ENCODE measurements at regions not wholly inside any gene's neighbourhood (a gene's known extent, or its start where the extent isn't known, plus 50 kb on each side); places are given as distances from the start of the nearest gene placed in this dataset.

DNA sequence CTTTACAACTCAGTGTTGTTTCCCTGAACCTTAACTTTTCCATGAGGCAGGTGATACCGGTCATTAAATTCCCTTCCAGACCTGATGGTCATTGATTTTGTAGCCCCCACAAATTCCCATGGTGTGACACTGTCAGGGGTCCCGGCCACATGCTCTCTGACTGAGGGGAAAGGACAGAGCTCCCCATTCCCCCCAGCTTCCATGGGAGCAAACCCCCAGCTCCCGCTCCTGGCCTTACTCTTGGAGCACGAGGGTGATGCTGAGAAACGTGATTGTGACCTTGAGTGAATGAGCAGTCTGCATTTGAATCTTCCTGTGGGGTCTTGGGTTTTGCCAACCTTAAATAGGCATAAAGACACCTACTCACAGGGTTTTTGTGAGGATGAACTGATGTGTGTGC is 366.8 kb downstream of the RPS6KC1 start:
- no peak for TF ChIP-seq TEAD4 (IDR thresholded peaks at IDR 0.05)
- TF ChIP-seq NFIC (IDR thresholded peaks at IDR 0.05) = no peak
- no peak for TF ChIP-seq EP300 (IDR thresholded peaks at IDR 0.05; ENCODE audit: borderline replicate concordance)
- TF ChIP-seq TAF1 (IDR thresholded peaks at IDR 0.05; ENCODE audit: low read depth) = no peak
- no peak for TF ChIP-seq FOXM1 (IDR thresholded peaks at IDR 0.05; ENCODE audit: borderline replicate concordance, low read depth)
- TF ChIP-seq YY1 (IDR thresholded peaks at IDR 0.05; ENCODE audit: low read depth) = no peak
- TF ChIP-seq EGR1 (IDR thresholded peaks at IDR 0.05) = no peak
- no peak for TF ChIP-seq RAD21 (IDR thresholded peaks at IDR 0.05; ENCODE audit: low read depth)
- TF ChIP-seq TCF12 (IDR thresholded peaks at IDR 0.05; ENCODE audit: low read depth) = no peak
- TF ChIP-seq CEBPB (IDR thresholded peaks at IDR 0.05) = no peak
- no peak for TF ChIP-seq CREB1 (IDR thresholded peaks at IDR 0.05; ENCODE audit: low read depth)
- TF ChIP-seq, protein P1, sequence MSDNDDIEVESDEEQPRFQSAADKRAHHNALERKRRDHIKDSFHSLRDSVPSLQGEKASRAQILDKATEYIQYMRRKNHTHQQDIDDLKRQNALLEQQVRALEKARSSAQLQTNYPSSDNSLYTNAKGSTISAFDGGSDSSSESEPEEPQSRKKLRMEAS (IDR thresholded peaks at IDR 0.05) = no peak
- TF ChIP-seq, protein P2, sequence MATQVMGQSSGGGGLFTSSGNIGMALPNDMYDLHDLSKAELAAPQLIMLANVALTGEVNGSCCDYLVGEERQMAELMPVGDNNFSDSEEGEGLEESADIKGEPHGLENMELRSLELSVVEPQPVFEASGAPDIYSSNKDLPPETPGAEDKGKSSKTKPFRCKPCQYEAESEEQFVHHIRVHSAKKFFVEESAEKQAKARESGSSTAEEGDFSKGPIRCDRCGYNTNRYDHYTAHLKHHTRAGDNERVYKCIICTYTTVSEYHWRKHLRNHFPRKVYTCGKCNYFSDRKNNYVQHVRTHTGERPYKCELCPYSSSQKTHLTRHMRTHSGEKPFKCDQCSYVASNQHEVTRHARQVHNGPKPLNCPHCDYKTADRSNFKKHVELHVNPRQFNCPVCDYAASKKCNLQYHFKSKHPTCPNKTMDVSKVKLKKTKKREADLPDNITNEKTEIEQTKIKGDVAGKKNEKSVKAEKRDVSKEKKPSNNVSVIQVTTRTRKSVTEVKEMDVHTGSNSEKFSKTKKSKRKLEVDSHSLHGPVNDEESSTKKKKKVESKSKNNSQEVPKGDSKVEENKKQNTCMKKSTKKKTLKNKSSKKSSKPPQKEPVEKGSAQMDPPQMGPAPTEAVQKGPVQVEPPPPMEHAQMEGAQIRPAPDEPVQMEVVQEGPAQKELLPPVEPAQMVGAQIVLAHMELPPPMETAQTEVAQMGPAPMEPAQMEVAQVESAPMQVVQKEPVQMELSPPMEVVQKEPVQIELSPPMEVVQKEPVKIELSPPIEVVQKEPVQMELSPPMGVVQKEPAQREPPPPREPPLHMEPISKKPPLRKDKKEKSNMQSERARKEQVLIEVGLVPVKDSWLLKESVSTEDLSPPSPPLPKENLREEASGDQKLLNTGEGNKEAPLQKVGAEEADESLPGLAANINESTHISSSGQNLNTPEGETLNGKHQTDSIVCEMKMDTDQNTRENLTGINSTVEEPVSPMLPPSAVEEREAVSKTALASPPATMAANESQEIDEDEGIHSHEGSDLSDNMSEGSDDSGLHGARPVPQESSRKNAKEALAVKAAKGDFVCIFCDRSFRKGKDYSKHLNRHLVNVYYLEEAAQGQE (IDR thresholded peaks at IDR 0.05; ENCODE audit: low read depth) = no peak
- TF ChIP-seq, protein P3, sequence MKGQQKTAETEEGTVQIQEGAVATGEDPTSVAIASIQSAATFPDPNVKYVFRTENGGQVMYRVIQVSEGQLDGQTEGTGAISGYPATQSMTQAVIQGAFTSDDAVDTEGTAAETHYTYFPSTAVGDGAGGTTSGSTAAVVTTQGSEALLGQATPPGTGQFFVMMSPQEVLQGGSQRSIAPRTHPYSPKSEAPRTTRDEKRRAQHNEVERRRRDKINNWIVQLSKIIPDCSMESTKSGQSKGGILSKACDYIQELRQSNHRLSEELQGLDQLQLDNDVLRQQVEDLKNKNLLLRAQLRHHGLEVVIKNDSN (IDR thresholded peaks at IDR 0.05) = no peak
- TF ChIP-seq ZBTB7A (IDR thresholded peaks at IDR 0.05; ENCODE audit: low read depth) = no peak

DNA sequence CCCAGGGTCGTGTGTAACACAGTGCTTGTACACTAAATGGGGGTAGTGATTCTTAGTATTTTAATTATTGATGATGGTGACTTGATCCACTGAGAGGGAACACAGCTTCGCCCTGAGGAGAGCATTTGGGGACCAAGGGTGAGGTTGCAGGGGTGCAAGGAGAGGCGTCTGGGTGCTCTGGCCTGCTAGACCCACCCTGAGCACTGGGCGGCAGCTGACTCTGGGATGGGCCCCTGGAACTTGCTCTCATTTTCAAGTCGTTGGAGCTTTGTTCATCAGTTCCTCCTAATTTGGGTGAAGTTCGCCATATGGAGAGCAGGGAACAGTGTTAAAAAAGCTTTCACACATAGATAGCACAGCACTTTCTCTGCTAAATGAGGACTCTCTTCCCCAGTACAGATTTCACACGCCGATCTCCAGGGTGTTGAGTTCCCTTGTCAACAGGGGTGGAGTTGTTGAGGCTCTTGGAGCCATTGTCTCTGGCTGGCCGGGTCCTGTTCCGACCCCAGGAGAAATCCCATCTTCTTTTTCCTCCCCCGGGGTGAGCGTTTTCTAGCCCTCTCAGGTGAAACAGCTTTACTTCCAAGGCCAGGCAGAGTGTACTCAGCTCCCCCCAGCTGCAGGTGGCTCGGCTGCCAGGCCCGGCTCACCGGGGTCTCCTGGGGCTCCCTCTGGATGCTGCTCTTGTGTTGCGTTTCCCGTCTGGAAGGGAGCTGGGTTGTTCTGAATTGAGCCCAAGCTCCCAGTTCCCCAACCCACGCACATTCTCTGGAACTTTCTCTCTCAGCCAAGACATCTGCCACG is 367.4 kb downstream of the RPS6KC1 start:
- TF ChIP-seq ZBTB7A (IDR thresholded peaks at IDR 0.05; ENCODE audit: low read depth) (no peak), TEAD4 (IDR thresholded peaks at IDR 0.05) (no peak), EGR1 (IDR thresholded peaks at IDR 0.05) (no peak), TAF1 (IDR thresholded peaks at IDR 0.05; ENCODE audit: low read depth) (no peak), FOXM1 (IDR thresholded peaks at IDR 0.05; ENCODE audit: borderline replicate concordance, low read depth) (no peak), EP300 (IDR thresholded peaks at IDR 0.05; ENCODE audit: borderline replicate concordance) (no peak), RAD21 (IDR thresholded peaks at IDR 0.05; ENCODE audit: low read depth) (no peak), TCF12 (IDR thresholded peaks at IDR 0.05; ENCODE audit: low read depth) (no peak)
- TF ChIP-seq, protein P3 (IDR thresholded peaks at IDR 0.05) = no peak
- TF ChIP-seq, protein P1 (IDR thresholded peaks at IDR 0.05) = no peak

DNA sequence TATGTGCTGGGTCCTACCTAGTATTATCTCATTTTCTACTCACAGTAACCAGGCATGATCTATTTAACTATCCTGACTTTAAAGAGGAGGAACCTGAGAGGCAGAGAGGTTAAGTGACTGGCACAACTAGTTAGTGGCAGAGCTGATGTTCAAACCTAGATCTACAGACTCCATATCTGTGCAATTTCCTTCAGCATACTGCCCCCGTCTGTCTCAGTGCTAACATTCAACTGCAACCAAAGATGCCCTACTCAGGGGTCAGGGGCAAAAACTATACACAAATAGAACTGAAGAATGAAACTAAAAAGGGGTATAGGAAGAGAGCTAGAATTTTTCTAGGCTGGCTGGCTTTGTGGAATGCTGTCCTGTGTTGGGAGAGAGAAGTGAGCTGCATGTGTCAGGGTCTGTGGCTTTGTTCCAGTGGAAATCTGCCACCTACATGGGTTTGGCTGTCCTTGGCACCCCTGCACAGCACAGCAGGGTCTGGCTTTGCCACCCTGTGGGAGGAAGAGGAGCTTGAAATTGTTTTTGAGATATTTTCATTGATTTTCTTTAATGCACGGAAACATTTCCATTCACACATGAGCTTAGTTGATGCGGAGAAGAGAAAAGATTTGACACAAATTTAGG is 368.5 kb downstream of the RPS6KC1 start:
- TF ChIP-seq FOXM1 (IDR thresholded peaks at IDR 0.05; ENCODE audit: borderline replicate concordance, low read depth) = no peak
- no peak for TF ChIP-seq RAD21 (IDR thresholded peaks at IDR 0.05; ENCODE audit: low read depth)
- TF ChIP-seq TEAD4 (IDR thresholded peaks at IDR 0.05) = no peak
- no peak for TF ChIP-seq YY1 (IDR thresholded peaks at IDR 0.05; ENCODE audit: low read depth)
- TF ChIP-seq, protein P3 (IDR thresholded peaks at IDR 0.05) = no peak
- no peak for TF ChIP-seq NFIC (IDR thresholded peaks at IDR 0.05)
- TF ChIP-seq EP300 (IDR thresholded peaks at IDR 0.05; ENCODE audit: borderline replicate concordance) = no peak
- no peak for TF ChIP-seq ZBTB7A (IDR thresholded peaks at IDR 0.05; ENCODE audit: low read depth)
- no peak for TF ChIP-seq TAF1 (IDR thresholded peaks at IDR 0.05; ENCODE audit: low read depth)

DNA sequence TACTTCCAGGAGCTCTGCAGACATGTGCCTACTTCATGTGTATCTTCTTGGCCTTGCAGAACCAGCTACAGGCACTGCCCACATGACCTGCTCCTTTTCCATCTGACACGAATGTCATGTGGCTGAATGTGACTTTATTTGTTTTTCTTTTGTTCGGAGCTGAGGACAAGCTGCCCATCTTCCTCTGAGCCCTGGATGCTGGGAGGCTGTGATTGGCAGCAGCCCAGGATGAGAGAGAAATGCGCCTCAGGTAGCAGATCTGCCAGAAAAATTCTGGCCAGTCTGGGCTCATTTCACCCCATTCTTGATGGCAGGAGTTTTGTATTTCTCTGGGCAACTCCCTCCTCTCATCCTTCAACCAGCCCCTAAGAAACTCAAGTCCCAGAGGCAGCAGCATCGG is 372.0 kb downstream of the RPS6KC1 start:
- no peak for TF ChIP-seq EGR1 (IDR thresholded peaks at IDR 0.05)
- TF ChIP-seq, protein P1 (IDR thresholded peaks at IDR 0.05) = no peak
- TF ChIP-seq YY1 (IDR thresholded peaks at IDR 0.05; ENCODE audit: low read depth) = no peak
- TF ChIP-seq FOXM1 (IDR thresholded peaks at IDR 0.05; ENCODE audit: borderline replicate concordance, low read depth) = no peak
- TF ChIP-seq TEAD4 (IDR thresholded peaks at IDR 0.05) = no peak
- TF ChIP-seq CREB1 (IDR thresholded peaks at IDR 0.05; ENCODE audit: low read depth) = no peak
- TF ChIP-seq, protein P2 (IDR thresholded peaks at IDR 0.05; ENCODE audit: low read depth) = no peak
- TF ChIP-seq EP300 (IDR thresholded peaks at IDR 0.05; ENCODE audit: borderline replicate concordance) = no peak
- TF ChIP-seq, protein P3 (IDR thresholded peaks at IDR 0.05) = no peak
- TF ChIP-seq RAD21 (IDR thresholded peaks at IDR 0.05; ENCODE audit: low read depth) = no peak
- TF ChIP-seq ZBTB7A (IDR thresholded peaks at IDR 0.05; ENCODE audit: low read depth) = no peak
- no peak for TF ChIP-seq TCF12 (IDR thresholded peaks at IDR 0.05; ENCODE audit: low read depth)
- TF ChIP-seq TAF1 (IDR thresholded peaks at IDR 0.05; ENCODE audit: low read depth) = no peak
- no peak for TF ChIP-seq CEBPB (IDR thresholded peaks at IDR 0.05)
- TF ChIP-seq NFIC (IDR thresholded peaks at IDR 0.05) = no peak

Measured in Ishikawa (cell line).